DOHH2 (cell line): ENCODE measurements at regions not wholly inside any gene's neighbourhood (a gene's known extent, or its start where the extent isn't known, plus 50 kb on each side); places are given as distances from the start of the nearest gene placed in this dataset.

Experiments
- H3F3A ChIP-seq: fragments of 200-600 bp; sonication (generic), shearing (Covaris generic); 2 replicates; pipeline ENCODE4 v1.6.0; 2016; ENCODE audit warnings: antibody characterized with exemption, mild to moderate bottlenecking; ENCODE audit not compliant: control insufficient read depth, insufficient read depth
- H3K27ac ChIP-seq: fragments of 200-600 bp; sonication (generic); 2 replicates; pipeline ENCODE4 v1.5.1; 2014; ENCODE audit warnings: low read depth, mild to moderate bottlenecking, low read length, moderate library complexity
- H3K27me3 ChIP-seq: fragments of 200-600 bp; sonication (generic); 2 replicates; pipeline ENCODE4 v1.6.1; 2014; ENCODE audit warnings: mild to moderate bottlenecking, low read length, mixed read lengths; ENCODE audit not compliant: control insufficient read depth
- H3K36me3 ChIP-seq: fragments of 200-600 bp; sonication (generic); 2 replicates; pipeline ENCODE4 v1.6.1; 2014; ENCODE audit warnings: mild to moderate bottlenecking, low read length, moderate library complexity, mixed read lengths; ENCODE audit not compliant: control insufficient read depth
- H3K4me1 ChIP-seq: fragments of 200-600 bp; sonication (generic); 2 replicates; pipeline ENCODE4 v1.6.1; 2014; ENCODE audit warnings: mild to moderate bottlenecking, low read length, mixed read lengths; ENCODE audit not compliant: control insufficient read depth
- H3K4me2 ChIP-seq: fragments of 200-600 bp; sonication (generic); 2 replicates; pipeline ENCODE4 v1.6.0; 2014; ENCODE audit warnings: mild to moderate bottlenecking, low read length, moderate library complexity
- H3K4me3 ChIP-seq: fragments of 200-600 bp; sonication (generic); 2 replicates; pipeline ENCODE4 v1.5.1; 2014; ENCODE audit warnings: mild to moderate bottlenecking, low read length, mixed read lengths
- H3K79me2 ChIP-seq: fragments of 200-600 bp; sonication (generic); 2 replicates; pipeline ENCODE4 v1.6.1; 2014; ENCODE audit warnings: mild to moderate bottlenecking, low read length, mixed read lengths; ENCODE audit not compliant: control insufficient read depth
- H3K9me2 ChIP-seq: fragments of 200-600 bp; sonication (generic); replicated peaks from 2 replicates; pipeline ENCODE4 v1.6.1; 2014; ENCODE audit warnings: mild to moderate bottlenecking, low read length, mixed read lengths; ENCODE audit not compliant: control insufficient read depth
- H3K9me3 ChIP-seq: fragments of 200-600 bp; sonication (generic); 2 replicates; pipeline ENCODE4 v1.6.1; 2014; ENCODE audit warnings: antibody characterized with exemption, low read length, mixed read lengths; ENCODE audit not compliant: control insufficient read depth, insufficient read depth
- H4K20me1 ChIP-seq: fragments of 200-600 bp; sonication (generic); 2 replicates; pipeline ENCODE4 v1.6.0; 2014; ENCODE audit warnings: low read depth, mild to moderate bottlenecking, antibody characterized with exemption, low read length, moderate library complexity; ENCODE audit not compliant: control insufficient read depth, insufficient read depth
- CTCF ChIP-seq: fragments of 200-600 bp; sonication (generic); IDR thresholded peaks from one replicate; pipeline ENCODE4 v1.5.1; 2014; ENCODE audit warnings: antibody characterized with exemption, mild to moderate bottlenecking, low read depth, low read length; ENCODE audit not compliant: poor library complexity, severe bottlenecking
- EZH2phosphoT487 ChIP-seq: fragments of 200-600 bp; sonication (generic); IDR thresholded peaks from 2 replicates; pipeline ENCODE4 v1.6.1; 2017; ENCODE audit warnings: borderline replicate concordance, mild to moderate bottlenecking, antibody characterized with exemption, low read length, moderate library complexity, mixed read lengths

DNA sequence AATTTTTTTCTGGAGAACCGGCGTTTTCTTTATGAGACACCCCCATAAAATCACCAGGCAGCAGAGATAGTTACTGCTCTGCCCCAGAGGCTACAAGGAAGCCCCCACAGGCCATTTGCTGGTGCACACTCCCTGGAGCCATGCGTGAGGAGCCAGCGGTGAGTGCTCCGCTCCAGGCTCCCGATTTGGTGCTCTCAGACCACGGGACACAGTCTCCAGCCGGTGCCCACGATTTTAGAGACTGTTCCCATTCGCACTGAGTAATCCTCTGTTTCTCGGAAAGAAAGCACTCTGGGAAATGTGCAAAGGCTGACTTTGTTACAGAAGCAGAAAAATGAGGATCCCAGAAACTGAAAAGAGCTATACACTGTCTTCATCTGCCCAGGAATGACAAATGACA lies 104.9 kb downstream of the RNASET2 start:
- 0 out of 2 replicates have a peak, but pooled peaks cover 2% of the 10 kb centered on the region for H3K27me3 ChIP-seq
- no peak overlapping the region for H3K27ac ChIP-seq
- TF ChIP-seq CTCF: no peak
- TF ChIP-seq EZH2phosphoT487: no peak
- H4K20me1 ChIP-seq: no peaks in the 10 kb centered on the region
- no peaks in the 10 kb centered on the region for H3K36me3 ChIP-seq
- H3K9me3 ChIP-seq: no peaks in the 10 kb centered on the region
- H3K4me1 ChIP-seq: peaks cover 8% of the 10 kb centered on the region
- no peaks in the 10 kb centered on the region for H3F3A ChIP-seq
- no peak overlapping the region for H3K4me2 ChIP-seq
- H3K9me2 ChIP-seq: no peaks in the 10 kb centered on the region
- H3K79me2 ChIP-seq: no peaks in the 10 kb centered on the region
- H3K4me3 ChIP-seq: no peak overlapping the region

GRCh38 chr6:166850677-166851076 lies 105.7 kb downstream of the RNASET2 start:
- no peak overlapping the region for H3K4me2 ChIP-seq

GRCh38 chr6:166849749-166850183 lies 106.6 kb downstream of the RNASET2 start:
- peaks cover 6% of the 10 kb centered on the region for H3K27me3 ChIP-seq
- H3K4me2 ChIP-seq: no peak overlapping the region
- TF ChIP-seq CTCF: no peak
- TF ChIP-seq EZH2phosphoT487: no peak
- H3K4me3 ChIP-seq: no peak overlapping the region
- no peaks in the 10 kb centered on the region for H3F3A ChIP-seq
- H4K20me1 ChIP-seq: no peaks in the 10 kb centered on the region
- H3K27ac ChIP-seq: no peak overlapping the region
- no peaks in the 10 kb centered on the region for H3K9me3 ChIP-seq
- no peaks in the 10 kb centered on the region for H3K36me3 ChIP-seq
- no peaks in the 10 kb centered on the region for H3K9me2 ChIP-seq
- peaks cover 8% of the 10 kb centered on the region for H3K4me1 ChIP-seq
- no peaks in the 10 kb centered on the region for H3K79me2 ChIP-seq

More at GRCh38 chr6:166850677-166851076, 105.7 kb downstream of the RNASET2 start:
- TF ChIP-seq EZH2phosphoT487: no peak
- no peak for TF ChIP-seq CTCF
- Histone ChIP-seq H3K79me2 (no peaks in the 10 kb centered on the region), H3K27me3 (0 out of 2 replicates have a peak, but pooled peaks cover 2% of the 10 kb centered on the region), H3F3A (no peaks in the 10 kb centered on the region), H3K4me3 (no peak overlapping the region), H3K9me2 (no peaks in the 10 kb centered on the region), H3K27ac (no peak overlapping the region), H3K9me3 (no peaks in the 10 kb centered on the region), H4K20me1 (no peaks in the 10 kb centered on the region), H3K36me3 (no peaks in the 10 kb centered on the region), H3K4me1 (peaks cover 8% of the 10 kb centered on the region)
